MM.1S (cell line): ENCODE measurements at regions not wholly inside any gene's neighbourhood (a gene's known extent, or its start where the extent isn't known, plus 50 kb on each side); places are given as distances from the start of the nearest gene placed in this dataset.

Experiments used
- DNase-seq: peaks from one replicate; pipeline ENCODE4 v3.0.0-alpha.2; 2015
- H2AFZ ChIP-seq: fragments of 300-600 bp; sonication (generic); 2 replicates; pipeline ENCODE4 v1.6.0; 2016; ENCODE audit warnings: antibody characterized with exemption, low read length
- H3F3A ChIP-seq: fragments of 300-600 bp; sonication (generic); 2 replicates; pipeline ENCODE4 v1.6.1; 2016; ENCODE audit warnings: mild to moderate bottlenecking, antibody characterized with exemption, low read length, moderate library complexity, mixed read lengths; ENCODE audit not compliant: insufficient read depth
- H3K27ac ChIP-seq: fragments of 300-600 bp; sonication (generic); 2 replicates; pipeline ENCODE4 v1.5.1; 2016; ENCODE audit warnings: mild to moderate bottlenecking, low read length
- H3K27me3 ChIP-seq: fragments of 300-600 bp; sonication (generic); replicated peaks from 2 replicates; pipeline ENCODE4 v1.6.0; 2016; ENCODE audit warnings: low read length; ENCODE audit not compliant: insufficient read depth
- H3K36me3 ChIP-seq: fragments of 300-600 bp; sonication (generic); replicated peaks from 2 replicates; pipeline ENCODE4 v1.6.1; 2016; ENCODE audit warnings: mild to moderate bottlenecking, low read length, mixed read lengths; ENCODE audit not compliant: insufficient read depth
- H3K4me1 ChIP-seq: fragments of 300-600 bp; sonication (generic); 2 replicates; pipeline ENCODE4 v1.6.1; 2016; ENCODE audit warnings: low read length, mixed read lengths
- H3K4me2 ChIP-seq: fragments of 300-600 bp; sonication (generic); 2 replicates; pipeline ENCODE4 v1.6.0; 2016; ENCODE audit warnings: low read depth, low read length
- H3K4me3 ChIP-seq: fragments of 300-600 bp; sonication (generic); 2 replicates; pipeline ENCODE4 v1.5.1; 2016; ENCODE audit warnings: low read length, mixed read lengths
- H3K79me2 ChIP-seq: fragments of 300-600 bp; sonication (generic); 2 replicates; pipeline ENCODE4 v1.6.1; 2016; ENCODE audit warnings: mixed run types, low read length, mixed read lengths
- H3K9ac ChIP-seq: fragments of 300-600 bp; sonication (generic); 2 replicates; pipeline ENCODE4 v1.6.1; 2016; ENCODE audit warnings: low read length, mixed read lengths
- H3K9me2 ChIP-seq: fragments of 300-600 bp; sonication (generic); replicated peaks from 2 replicates; pipeline ENCODE4 v1.6.1; 2016; ENCODE audit warnings: mild to moderate bottlenecking, low read length, mixed read lengths; ENCODE audit not compliant: insufficient read depth
- H3K9me3 ChIP-seq: fragments of 300-600 bp; sonication (generic); replicated peaks from 2 replicates; pipeline ENCODE4 v1.6.1; 2016; ENCODE audit warnings: mild to moderate bottlenecking, low read length, mixed read lengths; ENCODE audit not compliant: insufficient read depth
- H4K20me1 ChIP-seq: fragments of 300-600 bp; sonication (generic); 2 replicates; pipeline ENCODE4 v1.6.1; 2016; ENCODE audit warnings: mild to moderate bottlenecking, low read length, moderate library complexity, mixed read lengths; ENCODE audit not compliant: insufficient read depth
- EZH2 ChIP-seq: fragments of 300-600 bp; sonication (generic); optimal IDR thresholded peaks from 2 replicates; pipeline ENCODE3; 2017; ENCODE audit warnings: low read depth, mild to moderate bottlenecking, antibody characterized with exemption, low read length, mixed read lengths
- EZH2phosphoT487 ChIP-seq: fragments of 300-600 bp; sonication (generic); IDR thresholded peaks from 2 replicates; pipeline ENCODE4 v1.6.1; 2018; ENCODE audit warnings: antibody characterized with exemption, low read length
- TF ChIP-seq, protein P1 (sequence below): fragments of 300-600 bp; sonication (generic); IDR thresholded peaks from 2 replicates; pipeline ENCODE4 v1.5.1; 2016; ENCODE audit warnings: antibody characterized with exemption, low read length, mixed read lengths

DNA sequence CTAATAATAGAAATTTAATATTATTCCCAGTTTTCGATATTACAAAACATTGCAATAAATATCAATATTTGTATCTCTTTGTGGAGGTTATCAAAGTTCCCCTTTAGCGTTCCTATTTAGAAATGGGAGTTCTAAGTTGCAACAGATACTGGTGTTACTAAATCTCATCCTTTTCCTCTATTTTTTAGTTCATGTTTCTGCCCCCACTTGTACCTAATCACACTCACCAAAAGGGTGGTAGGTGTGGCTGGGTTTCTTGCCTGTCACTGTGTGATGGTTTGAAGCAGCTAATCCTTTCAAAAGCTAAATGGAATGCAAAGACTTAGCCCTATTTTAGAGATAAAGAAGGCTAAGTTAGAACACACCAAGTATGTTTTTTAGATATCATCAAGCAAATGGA, 997.9 kb downstream of the TSN start:
- Histone ChIP-seq H3K79me2 (no peaks in the 10 kb centered on the region), H3K4me1 (no peaks in the 10 kb centered on the region), H3K4me3 (no peak overlapping the region), H3K27ac (no peak overlapping the region), H3K4me2 (no peak overlapping the region), H3K9ac (no peak overlapping the region), H4K20me1 (no peaks in the 10 kb centered on the region), H3K36me3 (no peaks in the 10 kb centered on the region), H2AFZ (no peak overlapping the region), H3K27me3 (no peaks in the 10 kb centered on the region), H3K9me3 (no peaks in the 10 kb centered on the region), H3K9me2 (no peaks in the 10 kb centered on the region), H3F3A (no peaks in the 10 kb centered on the region)
- no peak for DNase-seq
- no peak for TF ChIP-seq EZH2phosphoT487
- no peak for TF ChIP-seq EZH2
- TF ChIP-seq, protein P1, sequence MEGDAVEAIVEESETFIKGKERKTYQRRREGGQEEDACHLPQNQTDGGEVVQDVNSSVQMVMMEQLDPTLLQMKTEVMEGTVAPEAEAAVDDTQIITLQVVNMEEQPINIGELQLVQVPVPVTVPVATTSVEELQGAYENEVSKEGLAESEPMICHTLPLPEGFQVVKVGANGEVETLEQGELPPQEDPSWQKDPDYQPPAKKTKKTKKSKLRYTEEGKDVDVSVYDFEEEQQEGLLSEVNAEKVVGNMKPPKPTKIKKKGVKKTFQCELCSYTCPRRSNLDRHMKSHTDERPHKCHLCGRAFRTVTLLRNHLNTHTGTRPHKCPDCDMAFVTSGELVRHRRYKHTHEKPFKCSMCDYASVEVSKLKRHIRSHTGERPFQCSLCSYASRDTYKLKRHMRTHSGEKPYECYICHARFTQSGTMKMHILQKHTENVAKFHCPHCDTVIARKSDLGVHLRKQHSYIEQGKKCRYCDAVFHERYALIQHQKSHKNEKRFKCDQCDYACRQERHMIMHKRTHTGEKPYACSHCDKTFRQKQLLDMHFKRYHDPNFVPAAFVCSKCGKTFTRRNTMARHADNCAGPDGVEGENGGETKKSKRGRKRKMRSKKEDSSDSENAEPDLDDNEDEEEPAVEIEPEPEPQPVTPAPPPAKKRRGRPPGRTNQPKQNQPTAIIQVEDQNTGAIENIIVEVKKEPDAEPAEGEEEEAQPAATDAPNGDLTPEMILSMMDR, result no peak

GRCh38 chr2:122754561-122754960, 999.1 kb downstream of the TSN start:
- Histone ChIP-seq H3K4me1 (peaks cover 8% of the 10 kb centered on the region; the same call in 1 of the 2 replicates), H3K4me3 (no peak overlapping the region), H3K79me2 (no peaks in the 10 kb centered on the region), H3K27me3 (no peaks in the 10 kb centered on the region), H3F3A (no peaks in the 10 kb centered on the region), H3K9me2 (no peaks in the 10 kb centered on the region), H3K27ac (no peak overlapping the region), H4K20me1 (no peaks in the 10 kb centered on the region), H2AFZ (no peak overlapping the region), H3K4me2 (no peak overlapping the region), H3K9ac (no peak overlapping the region), H3K9me3 (no peaks in the 10 kb centered on the region), H3K36me3 (no peaks in the 10 kb centered on the region)
- no peak for TF ChIP-seq EZH2
- TF ChIP-seq EZH2phosphoT487, result no peak
- TF ChIP-seq, protein P1, result no peak
- no peak for DNase-seq

- Histone ChIP-seq H3K27me3 (no peaks in the 10 kb centered on the region), H3K27ac (no peak overlapping the region), H3K9ac (no peak overlapping the region), H3K9me2 (no peaks in the 10 kb centered on the region), H4K20me1 (no peaks in the 10 kb centered on the region), H3K9me3 (no peaks in the 10 kb centered on the region), H3F3A (no peaks in the 10 kb centered on the region), H2AFZ (no peak overlapping the region), H3K4me3 (no peak overlapping the region), H3K4me2 (no peak overlapping the region), H3K79me2 (no peaks in the 10 kb centered on the region), H3K36me3 (no peaks in the 10 kb centered on the region), H3K4me1 (peaks cover 8% of the 10 kb centered on the region; the same call in 1 of the 2 replicates)
- TF ChIP-seq EZH2phosphoT487 (no peak), EZH2 (no peak)
- TF ChIP-seq, protein P1, result no peak
- no peak for DNase-seq
These were observed 999.9 kb downstream of the TSN start for GRCh38 chr2:122755281-122755780.
